ENCODE measurements at regions not wholly inside any gene's neighbourhood (a gene's known extent, or its start where the extent isn't known, plus 50 kb on each side); places are given as distances from the start of the nearest gene placed in this dataset.

- no peak for TF ChIP-seq POLR2AphosphoS5 (IDR thresholded peaks at IDR 0.05; ENCODE audit: low read depth, low read length)
- no peak for TF ChIP-seq TAF1 (IDR thresholded peaks at IDR 0.05; ENCODE audit: borderline replicate concordance, insufficient read depth, low read length)
- TF ChIP-seq SIN3A (IDR thresholded peaks at IDR 0.05; ENCODE audit: borderline replicate concordance, insufficient read depth, low read length) = no peak
- TF ChIP-seq, protein P1, sequence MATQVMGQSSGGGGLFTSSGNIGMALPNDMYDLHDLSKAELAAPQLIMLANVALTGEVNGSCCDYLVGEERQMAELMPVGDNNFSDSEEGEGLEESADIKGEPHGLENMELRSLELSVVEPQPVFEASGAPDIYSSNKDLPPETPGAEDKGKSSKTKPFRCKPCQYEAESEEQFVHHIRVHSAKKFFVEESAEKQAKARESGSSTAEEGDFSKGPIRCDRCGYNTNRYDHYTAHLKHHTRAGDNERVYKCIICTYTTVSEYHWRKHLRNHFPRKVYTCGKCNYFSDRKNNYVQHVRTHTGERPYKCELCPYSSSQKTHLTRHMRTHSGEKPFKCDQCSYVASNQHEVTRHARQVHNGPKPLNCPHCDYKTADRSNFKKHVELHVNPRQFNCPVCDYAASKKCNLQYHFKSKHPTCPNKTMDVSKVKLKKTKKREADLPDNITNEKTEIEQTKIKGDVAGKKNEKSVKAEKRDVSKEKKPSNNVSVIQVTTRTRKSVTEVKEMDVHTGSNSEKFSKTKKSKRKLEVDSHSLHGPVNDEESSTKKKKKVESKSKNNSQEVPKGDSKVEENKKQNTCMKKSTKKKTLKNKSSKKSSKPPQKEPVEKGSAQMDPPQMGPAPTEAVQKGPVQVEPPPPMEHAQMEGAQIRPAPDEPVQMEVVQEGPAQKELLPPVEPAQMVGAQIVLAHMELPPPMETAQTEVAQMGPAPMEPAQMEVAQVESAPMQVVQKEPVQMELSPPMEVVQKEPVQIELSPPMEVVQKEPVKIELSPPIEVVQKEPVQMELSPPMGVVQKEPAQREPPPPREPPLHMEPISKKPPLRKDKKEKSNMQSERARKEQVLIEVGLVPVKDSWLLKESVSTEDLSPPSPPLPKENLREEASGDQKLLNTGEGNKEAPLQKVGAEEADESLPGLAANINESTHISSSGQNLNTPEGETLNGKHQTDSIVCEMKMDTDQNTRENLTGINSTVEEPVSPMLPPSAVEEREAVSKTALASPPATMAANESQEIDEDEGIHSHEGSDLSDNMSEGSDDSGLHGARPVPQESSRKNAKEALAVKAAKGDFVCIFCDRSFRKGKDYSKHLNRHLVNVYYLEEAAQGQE (IDR thresholded peaks at IDR 0.05; ENCODE audit: insufficient read depth in 1 of 2, low read depth in 2 of 2, low read length in 2 of 2) = no peak
- TF ChIP-seq FOXP2 (optimal IDR thresholded peaks at IDR 0.05; ENCODE audit: borderline replicate concordance, extremely low read depth, extremely low read length, insufficient read depth) = no peak
Measured at GRCh38 chr5:3911773-3912172, 316.1 kb downstream of the IRX1 start.

Data from PFSK-1 (cell line).